CD4-positive, alpha-beta T cell (primary cell): ENCODE measurements at regions not wholly inside any gene's neighbourhood (a gene's known extent, or its start where the extent isn't known, plus 50 kb on each side); places are given as distances from the start of the nearest gene placed in this dataset.

ENCODE experiments used
- ATAC-seq: fragments of 200-7000 bp; cut with Tn5 transposase; one replicate; pipeline ENCODE4 v1.10.0; 2022; ENCODE audit warnings: mild to moderate bottlenecking; ENCODE audit not compliant: poor library complexity
- CTCF ChIA-PET: fragments of 350-600 bp; sonication (Branson Sonifier 250); formaldehyde crosslinking; loops from one replicate; lab custom pipeline; 2021; ENCODE audit warnings: antibody characterized with exemption, inconsistent platforms; lab: Charles Lee
- POLR2A ChIA-PET: fragments of 350-600 bp; sonication (Branson Sonifier 250); formaldehyde crosslinking; loops from one replicate; lab custom pipeline; 2021; ENCODE audit warnings: antibody characterized with exemption, inconsistent platforms; lab: Charles Lee
- DNase-seq, 14 experiments: peaks; one replicate each; pipeline ENCODE4 v3.0.0-alpha.2; 2013 to 2020; ENCODE audit warnings: mixed read lengths in 2 of 14
- H3K27ac ChIP-seq, 2 donors: one replicate each; pipeline versions ENCODE4 v1.5.1 to v1.7.0; 2013; ENCODE audit warnings: low read length in 2 of 2, low read depth in 1 of 2, mild to moderate bottlenecking in 1 of 2
- H3K27me3 ChIP-seq, 2 experiments: 1 replicate in 1 of 2; 2 replicates in 1 of 2; pipeline versions ENCODE4 v1.6.1 to v1.7.0; 2013; ENCODE audit warnings: low read length in 2 of 2, control low read depth in 1 of 2, mild to moderate bottlenecking in 1 of 2, moderate library complexity in 1 of 2; ENCODE audit not compliant: insufficient read depth in 2 of 2, control insufficient read depth in 1 of 2
- H3K36me3 ChIP-seq: one replicate; pipeline ENCODE4 v1.6.1; 2013; ENCODE audit warnings: low read length, control low read depth; ENCODE audit not compliant: insufficient read depth
- H3K4me1 ChIP-seq: one replicate; pipeline ENCODE4 v1.6.1; 2013; ENCODE audit warnings: low read length, control low read depth; ENCODE audit not compliant: insufficient read depth
- H3K4me3 ChIP-seq: one replicate; pipeline ENCODE4 v1.5.1; 2013; ENCODE audit warnings: mild to moderate bottlenecking, low read length, moderate library complexity
- H3K9me3 ChIP-seq, 2 experiments: 1 replicate in 1 of 2; 2 replicates in 1 of 2; pipeline versions ENCODE4 v1.6.1 to v1.7.0; 2013; ENCODE audit warnings: low read length in 2 of 2, mild to moderate bottlenecking in 2 of 2, control low read depth in 1 of 2, moderate library complexity in 1 of 2; ENCODE audit not compliant: control insufficient read depth in 1 of 2, insufficient read depth in 1 of 2
- H3K27ac Mint-ChIP-seq: one replicate; pipeline ENCODE4 v1.8.0; 2020; ENCODE audit warnings: mixed read lengths
- H3K27me3 Mint-ChIP-seq: one replicate; pipeline ENCODE4 v1.8.0; 2021; ENCODE audit warnings: mixed read lengths
- H3K36me3 Mint-ChIP-seq: one replicate; pipeline ENCODE4 v1.8.0; 2021; ENCODE audit warnings: low read depth, mixed read lengths
- H3K4me1 Mint-ChIP-seq: one replicate; pipeline ENCODE4 v1.8.0; 2021; ENCODE audit warnings: low read depth, mixed read lengths
- H3K4me3 Mint-ChIP-seq: one replicate; pipeline ENCODE4 v1.8.0; 2020; ENCODE audit warnings: mild to moderate bottlenecking, mixed read lengths
- H3K9me3 Mint-ChIP-seq: one replicate; pipeline ENCODE4 v1.8.0; 2020; ENCODE audit warnings: mixed read lengths
- intact Hi-C, 2 experiments: fragments of 100-400 bp; cut with DNase I in 1 of 2; cut with micrococcal nuclease in 1 of 2; formaldehyde crosslinking; loops; one replicate each; pipeline versions ENCODE4 v1.15.1 to v1.9.0; 2023 to 2025; cut with DNase I, micrococcal nuclease
- TF ChIP-seq, protein P1 (sequence below): fragments of 200-600 bp; IDR thresholded peaks from one replicate; pipeline ENCODE4 v1.8.0; 2022; ENCODE audit warnings: antibody characterized with exemption, mild to moderate bottlenecking

DNA sequence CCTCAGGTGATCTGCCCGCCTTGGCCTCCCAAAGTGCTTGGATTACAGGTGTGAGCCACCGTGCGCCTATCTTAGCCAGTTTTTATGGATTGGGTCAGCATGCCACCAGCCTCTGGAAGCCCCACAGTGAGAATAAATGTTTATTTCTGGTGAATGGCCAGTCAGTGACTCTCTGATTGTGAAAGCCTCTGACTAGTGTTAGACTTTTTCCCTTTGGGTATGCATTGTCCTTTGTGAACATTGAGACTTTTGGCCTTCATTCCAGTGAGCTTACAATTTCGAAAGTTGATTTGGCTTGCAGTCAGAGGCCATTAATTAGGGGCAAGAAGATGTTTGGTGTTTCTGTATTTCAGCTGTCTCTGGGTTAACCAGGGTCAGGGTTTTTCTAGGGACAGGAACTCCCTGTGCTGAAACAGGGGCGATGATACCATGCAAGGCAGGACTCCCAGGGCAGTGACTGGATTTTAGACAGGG, 274.5 kb upstream of the C2CD4B start:
- Histone ChIP-seq H3K27ac (no peak overlapping the region), H3K4me1 (no peaks in the 10 kb centered on the region), H3K4me3 (no peak overlapping the region), H3K27me3 (no peaks in the 10 kb centered on the region), H3K36me3 (no peaks in the 10 kb centered on the region), H3K9me3 (no peaks in the 10 kb centered on the region)
- Mint-ChIP-seq H3K9me3 (no peaks in the 10 kb centered on the region), H3K4me3 (no peak overlapping the region), H3K27me3 (no peaks in the 10 kb centered on the region), H3K36me3 (no peaks in the 10 kb centered on the region), H3K27ac (no peak overlapping the region), H3K4me1 (no peaks in the 10 kb centered on the region)
- ATAC-seq (no peak), DNase-seq (no peak)
- intact Hi-C loops = no loop called here
- ChIA-PET POLR2A (no interaction called here), CTCF (no interaction called here)
- TF ChIP-seq, protein P1, sequence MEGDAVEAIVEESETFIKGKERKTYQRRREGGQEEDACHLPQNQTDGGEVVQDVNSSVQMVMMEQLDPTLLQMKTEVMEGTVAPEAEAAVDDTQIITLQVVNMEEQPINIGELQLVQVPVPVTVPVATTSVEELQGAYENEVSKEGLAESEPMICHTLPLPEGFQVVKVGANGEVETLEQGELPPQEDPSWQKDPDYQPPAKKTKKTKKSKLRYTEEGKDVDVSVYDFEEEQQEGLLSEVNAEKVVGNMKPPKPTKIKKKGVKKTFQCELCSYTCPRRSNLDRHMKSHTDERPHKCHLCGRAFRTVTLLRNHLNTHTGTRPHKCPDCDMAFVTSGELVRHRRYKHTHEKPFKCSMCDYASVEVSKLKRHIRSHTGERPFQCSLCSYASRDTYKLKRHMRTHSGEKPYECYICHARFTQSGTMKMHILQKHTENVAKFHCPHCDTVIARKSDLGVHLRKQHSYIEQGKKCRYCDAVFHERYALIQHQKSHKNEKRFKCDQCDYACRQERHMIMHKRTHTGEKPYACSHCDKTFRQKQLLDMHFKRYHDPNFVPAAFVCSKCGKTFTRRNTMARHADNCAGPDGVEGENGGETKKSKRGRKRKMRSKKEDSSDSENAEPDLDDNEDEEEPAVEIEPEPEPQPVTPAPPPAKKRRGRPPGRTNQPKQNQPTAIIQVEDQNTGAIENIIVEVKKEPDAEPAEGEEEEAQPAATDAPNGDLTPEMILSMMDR = no peak

DNA sequence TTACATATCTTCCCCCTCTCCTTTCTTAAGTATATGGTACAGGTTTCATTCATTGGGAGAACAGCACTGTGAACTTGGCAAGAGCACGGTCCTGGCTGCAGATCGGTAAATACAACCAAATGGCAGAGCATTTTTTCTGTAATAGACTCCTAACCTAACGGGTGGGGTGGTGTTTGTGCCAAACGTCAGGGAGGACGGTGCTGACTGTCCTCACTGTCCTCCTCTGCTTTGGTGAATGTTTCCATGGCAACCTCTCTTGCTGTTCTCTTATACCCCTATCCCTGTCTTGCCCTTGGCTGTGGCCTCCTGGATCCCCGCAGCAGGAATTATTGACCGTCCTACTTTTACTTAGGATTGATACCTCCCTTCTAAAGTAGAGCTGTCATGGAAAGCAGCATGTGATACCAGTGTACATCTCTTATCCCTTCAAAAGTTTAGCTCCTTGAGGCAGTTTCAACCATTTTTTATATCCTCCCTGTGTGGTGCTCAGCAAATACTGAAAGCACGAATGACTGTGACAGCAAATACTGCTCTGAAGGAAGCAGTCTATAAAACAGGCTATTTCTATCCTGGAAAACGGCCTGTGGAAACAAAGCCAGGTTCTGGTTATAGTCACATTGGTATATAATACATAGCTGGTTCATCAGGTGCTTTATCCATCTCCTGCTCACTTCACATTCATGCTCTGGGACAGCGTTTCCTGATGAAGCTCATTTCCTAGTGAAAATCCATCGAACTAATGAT, 275.4 kb upstream of the C2CD4B start:
- H3K4me1 Mint-ChIP-seq = no peaks in the 10 kb centered on the region
- DNase-seq (no peak), ATAC-seq (no peak)
- H3K27ac Mint-ChIP-seq = no peak overlapping the region
- no peaks in the 10 kb centered on the region for H3K9me3 Mint-ChIP-seq
- no peaks in the 10 kb centered on the region for H3K36me3 Mint-ChIP-seq
- CTCF ChIA-PET = no interaction called here
- Histone ChIP-seq H3K27me3 (no peaks in the 10 kb centered on the region), H3K4me3 (no peak overlapping the region), H3K36me3 (no peaks in the 10 kb centered on the region), H3K27ac (no peak overlapping the region), H3K9me3 (no peaks in the 10 kb centered on the region), H3K4me1 (no peaks in the 10 kb centered on the region)
- TF ChIP-seq, protein P1 = no peak
- no peaks in the 10 kb centered on the region for H3K27me3 Mint-ChIP-seq
- intact Hi-C loops = no loop called here
- POLR2A ChIA-PET = no interaction called here
- no peak overlapping the region for H3K4me3 Mint-ChIP-seq

- DNase-seq (no peak), ATAC-seq (no peak)
- ChIA-PET POLR2A (no interaction called here), CTCF (no interaction called here)
- no peaks in the 10 kb centered on the region for H3K9me3 ChIP-seq
- intact Hi-C loops = no loop called here
- no peaks in the 10 kb centered on the region for H3K36me3 ChIP-seq
- H3K4me3 Mint-ChIP-seq = no peak overlapping the region
- H3K4me3 ChIP-seq = no peak overlapping the region
- H3K4me1 Mint-ChIP-seq = no peaks in the 10 kb centered on the region
- H3K27ac ChIP-seq = no peak overlapping the region
- H3K9me3 Mint-ChIP-seq = no peaks in the 10 kb centered on the region
- H3K36me3 Mint-ChIP-seq = no peaks in the 10 kb centered on the region
- H3K4me1 ChIP-seq = no peaks in the 10 kb centered on the region
- TF ChIP-seq, protein P1 = no peak
- no peaks in the 10 kb centered on the region for H3K27me3 ChIP-seq
- H3K27ac Mint-ChIP-seq = no peak overlapping the region
- H3K27me3 Mint-ChIP-seq = no peaks in the 10 kb centered on the region
Observed at GRCh38 chr15:62444104-62445022, 279.3 kb upstream of the C2CD4B start.
